ENCODE measurements at regions not wholly inside any gene's neighbourhood (a gene's known extent, or its start where the extent isn't known, plus 50 kb on each side); places are given as distances from the start of the nearest gene placed in this dataset.

GRCh38 chr6:23199541-23199940, 630.2 kb downstream of the HDGFL1 start:
- TF ChIP-seq CREB3 (CRISPR knock-in tag; IDR thresholded peaks at IDR 0.05) (no peak), FOXP4 (CRISPR knock-in tag; IDR thresholded peaks at IDR 0.05) (no peak), SRF (IDR thresholded peaks at IDR 0.05; ENCODE audit: low read depth, low read length) (no peak), ZSCAN20 (CRISPR knock-in tag; IDR thresholded peaks at IDR 0.05; ENCODE audit: borderline replicate concordance) (no peak), NCOA5 (CRISPR knock-in tag; IDR thresholded peaks at IDR 0.05) (no peak), EZH2 (conservative IDR thresholded peaks at IDR 0.05; ENCODE audit: low read depth, low read length) (no peak), E2F1 (CRISPR knock-in tag; IDR thresholded peaks at IDR 0.05) (no peak), SPEN (CRISPR knock-in tag; IDR thresholded peaks at IDR 0.05; ENCODE audit: low read depth) (no peak), NFKB2 (CRISPR knock-in tag; IDR thresholded peaks at IDR 0.05; ENCODE audit: borderline replicate concordance) (no peak), EP300 (IDR thresholded peaks at IDR 0.05; ENCODE audit: low read depth in 2 of 2, low read length in 2 of 2) (no peak), EP300 (CRISPR knock-in tag; IDR thresholded peaks at IDR 0.05; ENCODE audit: borderline replicate concordance) (no peak)

Measured in HepG2 (cell line).